GM18873 (cell line): ENCODE measurements at regions not wholly inside any gene's neighbourhood (a gene's known extent, or its start where the extent isn't known, plus 50 kb on each side); places are given as distances from the start of the nearest gene placed in this dataset.

ENCODE experiments used
- ATAC-seq: cut with Tn5 transposase; IDR thresholded peaks from one replicate; pipeline ENCODE4 v1.9.1; 2021; ENCODE audit warnings: mild to moderate bottlenecking, moderate library complexity, moderate number of reproducible peaks; ENCODE audit not compliant: unreplicated experiment, low FRiP score

DNA sequence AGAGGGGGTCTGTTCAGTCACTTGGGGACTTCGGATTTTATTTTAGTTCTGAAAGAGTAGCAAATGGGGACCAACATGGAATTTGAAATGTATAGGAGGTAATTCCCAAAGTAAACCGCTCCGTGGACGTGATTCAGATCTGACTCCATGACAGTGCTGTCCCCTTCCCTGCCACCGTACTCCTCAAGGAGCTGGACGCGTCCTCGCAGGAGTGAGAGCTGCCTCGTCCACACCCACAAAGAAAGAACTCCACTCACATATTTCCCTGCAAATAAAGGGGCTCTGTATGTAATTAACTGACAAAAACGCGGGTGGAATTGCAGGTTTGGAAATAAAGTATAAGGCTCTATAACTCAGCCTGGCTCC, 183.6 kb downstream of the ETS2 start:
- no peak for ATAC-seq

DNA sequence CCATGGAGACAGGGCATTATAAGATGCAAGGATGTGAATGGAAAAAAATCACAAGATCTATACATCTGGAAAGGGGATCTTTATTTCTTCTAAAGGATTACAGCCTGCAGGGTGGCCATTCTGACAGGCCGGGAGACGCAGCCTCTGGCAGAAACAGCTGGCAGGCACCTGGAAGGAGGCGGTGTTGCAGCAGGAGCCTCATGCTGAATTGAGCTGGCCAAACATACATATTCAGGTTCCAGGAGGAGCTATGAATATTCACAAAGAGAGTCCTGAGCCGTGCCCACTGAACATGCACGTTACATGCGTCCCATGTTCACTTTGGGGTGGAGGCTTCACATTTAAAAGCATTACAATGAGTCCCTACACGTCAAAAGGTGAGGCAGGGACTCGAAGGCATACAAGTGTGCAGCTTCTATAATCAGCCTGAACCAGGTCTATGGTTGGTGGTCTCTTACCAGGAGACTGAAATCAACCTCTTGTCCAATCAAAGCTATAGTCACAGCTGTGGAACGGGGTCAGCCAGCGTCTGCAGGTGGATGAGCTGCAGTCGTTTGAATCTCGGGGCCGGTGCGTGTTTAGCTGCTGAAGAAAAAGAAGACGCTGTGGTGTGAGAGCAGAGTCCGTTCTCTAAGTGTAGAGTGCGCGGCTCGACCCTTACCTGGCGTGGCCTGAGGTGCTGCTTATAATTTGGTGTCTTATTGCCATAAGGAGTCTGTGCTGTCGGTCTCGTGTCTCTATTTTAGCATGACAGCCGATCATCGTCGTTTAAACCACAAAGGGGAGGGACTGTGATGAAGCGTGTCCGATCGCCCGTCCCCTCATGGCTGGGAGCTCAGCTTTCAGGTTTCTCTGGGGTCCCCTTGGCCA, 183.0 kb downstream of the ETS2 start:
- ATAC-seq, result no peak

DNA sequence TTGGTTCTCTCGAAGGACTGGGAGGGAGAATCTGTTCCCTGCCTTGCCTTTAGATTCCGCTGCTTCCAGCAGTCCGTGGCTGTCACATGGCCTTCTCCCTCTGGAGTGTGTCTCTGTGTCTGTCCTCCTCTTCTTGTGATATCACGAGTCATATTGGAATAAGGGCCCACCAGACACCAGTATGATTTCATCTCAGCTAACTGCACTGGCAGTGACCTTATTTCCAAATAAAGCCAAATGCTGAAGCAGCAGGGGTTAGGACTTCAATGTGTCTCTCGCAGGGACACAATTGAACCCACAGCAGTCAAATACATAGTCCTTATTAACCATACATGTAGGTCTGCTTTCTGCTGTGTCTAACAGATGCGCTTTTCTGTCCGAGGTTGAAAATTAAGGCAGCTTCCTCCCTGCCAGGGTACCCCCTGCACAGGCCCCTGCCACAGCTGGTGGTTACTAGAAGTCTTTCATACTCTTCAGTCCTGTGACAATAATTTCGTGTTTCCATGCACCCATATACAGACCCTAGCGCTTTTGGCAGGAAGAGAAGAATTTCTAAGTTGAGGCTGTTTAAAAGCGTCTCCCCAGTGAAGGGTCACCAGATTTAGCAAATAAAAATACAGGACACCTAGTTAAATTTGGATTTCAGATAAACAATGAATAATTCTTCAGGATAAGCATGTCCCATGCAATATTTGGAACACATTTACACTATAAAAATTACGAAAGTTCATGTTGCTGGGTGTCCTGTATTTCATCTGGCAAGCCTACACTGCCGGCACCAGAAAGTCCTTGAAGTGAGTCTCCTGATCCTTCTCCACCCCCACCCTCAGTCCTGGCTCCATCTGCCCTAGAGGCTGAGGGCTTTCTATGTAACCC, 182.1 kb downstream of the ETS2 start:
- ATAC-seq, result no peak

DNA sequence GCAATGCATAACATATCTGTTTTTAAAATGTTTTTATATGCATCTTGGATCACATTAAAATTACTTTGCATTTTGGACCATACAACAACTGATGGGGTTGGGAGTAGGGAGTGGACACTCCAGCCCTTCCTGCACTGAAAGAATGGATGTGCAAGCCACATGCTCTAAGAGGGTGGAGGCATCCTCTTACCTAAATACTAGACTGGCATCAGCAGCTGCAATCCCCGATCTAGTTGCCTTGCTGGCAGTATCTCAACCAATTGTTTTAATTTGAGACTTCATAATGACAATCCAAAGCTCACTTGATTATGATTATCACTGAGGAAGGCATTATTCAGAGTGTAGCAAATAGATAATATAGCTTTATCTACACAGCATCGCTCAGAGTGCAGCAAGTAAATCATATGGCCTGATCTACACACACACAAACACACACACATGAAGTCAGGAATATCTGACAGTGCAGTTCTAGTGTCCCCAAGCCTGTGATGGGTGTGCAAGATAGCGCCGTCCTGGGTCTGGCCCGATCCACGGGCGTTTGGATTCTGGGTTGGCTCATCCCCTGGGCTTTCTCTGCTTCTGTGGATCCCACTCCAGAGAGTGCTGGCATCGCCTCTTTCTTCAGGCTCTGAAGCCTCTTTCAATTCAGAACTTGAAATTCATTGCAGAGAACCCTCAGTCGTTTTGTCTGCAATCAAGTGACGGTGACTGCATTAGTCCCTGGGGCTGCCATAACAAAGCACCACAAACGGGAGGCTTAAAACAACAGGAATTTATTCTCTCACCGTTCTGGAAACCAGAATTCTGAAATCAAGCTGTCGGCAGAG, 181.3 kb downstream of the ETS2 start:
- ATAC-seq, result no peak

DNA sequence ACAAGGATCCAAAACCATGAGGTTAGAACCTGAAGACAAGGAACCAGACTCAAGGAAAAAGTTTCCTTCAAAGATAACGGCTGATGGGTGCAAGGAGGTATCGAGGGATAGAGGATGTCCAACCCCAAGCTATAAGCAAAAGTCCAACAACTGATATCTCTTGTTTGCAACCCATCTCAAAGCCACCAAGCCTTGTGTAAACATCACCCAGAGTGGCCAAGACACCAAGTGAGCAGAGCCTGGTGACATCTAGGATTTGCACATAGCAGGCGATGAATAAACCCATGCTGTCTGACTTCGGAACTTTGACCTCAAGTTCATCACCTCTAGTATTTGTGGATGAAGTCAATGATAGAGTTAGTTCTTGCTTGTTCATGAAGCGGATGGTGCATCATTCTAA, 180.7 kb downstream of the ETS2 start:
- no peak for ATAC-seq

DNA sequence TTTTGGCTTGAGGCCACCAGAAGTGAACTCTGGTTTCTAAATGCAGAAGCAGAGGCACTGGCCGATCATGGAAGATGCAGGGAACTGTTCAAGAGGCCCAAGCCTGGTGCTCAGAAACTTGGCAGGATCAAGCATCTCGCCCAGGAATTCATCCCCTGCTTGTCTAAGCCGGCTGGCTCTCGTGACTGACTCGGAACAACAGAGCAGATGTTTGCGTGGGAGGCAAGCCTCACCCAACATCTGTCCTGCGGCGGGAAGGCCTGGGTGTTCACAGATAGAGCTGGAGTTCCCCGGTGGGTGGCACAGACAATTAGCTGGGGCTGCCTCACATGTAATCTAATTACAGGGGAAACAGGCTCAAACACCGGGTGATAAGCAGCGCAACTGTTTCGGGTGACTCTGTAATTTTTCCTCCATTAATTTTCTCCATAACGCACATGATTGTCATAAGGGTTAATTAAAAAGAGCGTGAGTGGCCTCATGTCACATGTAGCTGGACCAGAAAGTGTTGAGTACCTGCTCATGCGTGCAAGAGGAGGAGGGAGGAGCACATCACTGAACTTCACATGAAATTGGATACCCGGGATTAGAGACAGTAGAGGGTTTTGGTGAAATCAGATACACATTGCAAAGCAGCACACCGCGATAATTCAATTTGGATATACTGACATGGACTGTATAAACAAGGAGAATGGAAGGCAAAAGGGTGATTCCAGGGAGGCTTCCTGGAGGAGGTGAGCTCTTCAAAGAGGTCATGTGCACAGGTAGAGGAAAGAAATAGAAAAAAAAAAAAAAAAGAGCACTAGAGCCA, 180.0 kb downstream of the ETS2 start:
- ATAC-seq, result no peak

DNA sequence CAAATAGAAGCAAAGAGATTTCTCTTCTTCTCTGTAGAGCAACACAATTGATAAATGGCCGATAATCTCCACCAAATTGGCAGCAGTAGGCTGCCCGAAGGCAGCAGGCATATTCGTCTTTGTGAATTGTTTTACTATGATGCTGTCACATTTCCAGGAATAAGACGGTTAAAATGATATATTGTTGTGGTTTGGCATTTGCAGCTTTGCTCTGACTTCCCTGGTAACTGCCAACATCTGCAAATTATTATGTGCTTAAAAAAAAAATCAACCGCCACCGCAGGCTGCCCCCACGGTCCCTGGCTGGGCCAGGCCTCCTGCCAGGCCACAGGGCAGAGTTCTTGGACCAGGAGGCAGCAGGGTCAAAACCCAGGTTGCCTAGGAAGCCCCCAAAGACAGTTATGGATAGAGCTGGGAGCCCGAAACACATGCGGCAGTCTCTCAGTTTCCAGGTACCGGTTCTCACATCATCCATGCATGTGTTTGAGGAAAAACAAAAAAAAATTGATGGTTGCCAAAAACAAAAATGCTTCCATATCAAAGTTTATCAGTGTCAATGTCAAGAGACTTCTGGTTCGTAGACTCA, 179.3 kb downstream of the ETS2 start:
- no peak for ATAC-seq

DNA sequence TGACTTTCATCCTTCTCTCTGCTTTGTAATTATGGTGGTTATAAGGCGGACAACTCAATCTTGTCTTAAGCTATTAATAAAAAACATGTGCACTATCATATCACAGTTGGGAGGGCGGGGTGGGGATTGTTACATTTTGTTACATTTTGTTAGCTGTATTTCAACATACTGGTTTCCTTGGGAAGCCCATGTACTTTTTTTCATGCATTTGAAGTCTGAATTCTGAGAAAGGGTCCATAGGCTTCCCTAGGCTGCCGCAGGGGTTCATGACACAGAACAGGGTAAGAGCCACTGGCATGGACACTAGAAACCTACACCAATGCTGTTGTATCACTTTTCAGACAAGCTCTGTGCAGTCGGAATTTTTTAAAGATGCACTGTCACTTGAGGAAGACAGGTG, 178.8 kb downstream of the ETS2 start:
- ATAC-seq, result no peak

DNA sequence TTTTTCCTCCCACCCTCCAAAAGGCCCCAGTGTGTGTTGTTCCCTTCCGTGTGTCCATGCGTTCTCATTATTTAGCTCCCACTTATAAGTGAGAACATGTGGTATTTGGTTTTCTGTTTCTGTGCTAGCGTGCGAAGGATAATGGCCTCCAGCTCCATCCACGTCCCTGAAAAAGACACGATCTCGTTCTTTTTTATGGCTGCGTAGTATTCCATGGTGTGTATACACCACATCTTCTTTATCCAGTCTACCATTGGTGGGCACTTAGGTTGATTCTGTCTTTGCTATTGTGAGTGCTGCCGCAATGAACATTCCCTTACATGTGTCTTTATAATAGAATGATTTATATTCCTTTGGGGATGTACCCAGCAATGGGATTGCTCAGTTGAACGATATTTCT, 177.8 kb downstream of the ETS2 start:
- ATAC-seq, result no peak

DNA sequence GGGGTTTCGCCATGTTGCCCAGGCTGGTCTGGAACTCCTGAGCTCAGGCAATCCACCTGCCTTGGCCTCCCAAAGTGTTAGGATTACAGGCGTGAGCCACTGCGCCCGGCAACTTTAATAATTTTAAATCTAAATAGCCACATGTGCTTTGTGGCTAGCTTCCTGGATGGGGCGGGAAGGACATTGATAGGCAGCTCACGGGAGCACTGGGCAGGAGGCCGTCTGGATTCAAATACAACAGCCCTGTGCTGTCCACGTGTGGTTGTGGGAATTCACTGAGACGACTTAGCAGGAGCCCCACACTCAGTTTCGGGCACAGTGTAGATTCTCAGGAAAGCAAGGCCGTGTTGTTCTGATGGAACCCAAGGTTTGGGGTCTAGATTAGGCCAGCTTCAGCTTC, 177.1 kb downstream of the ETS2 start:
- no peak for ATAC-seq

DNA sequence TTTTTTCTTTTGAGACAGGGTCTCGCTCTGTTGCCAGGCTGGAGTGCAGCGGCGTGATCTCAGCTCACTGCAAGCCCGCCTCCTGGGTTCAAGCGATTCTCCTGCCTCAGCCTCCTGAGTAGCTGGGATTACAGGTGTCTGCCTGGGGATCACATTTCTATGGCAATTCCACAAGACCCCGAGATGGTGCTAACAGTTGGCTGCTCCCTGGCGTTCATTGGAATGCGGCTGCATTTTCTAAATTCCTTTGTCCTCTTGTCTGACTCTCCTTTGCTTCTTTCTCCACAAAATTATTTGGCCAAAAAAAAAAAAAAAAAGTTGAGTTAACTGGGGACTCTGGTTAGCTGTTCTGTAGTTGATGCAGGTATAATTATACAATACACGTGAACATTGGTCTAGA, 176.4 kb downstream of the ETS2 start:
- no peak for ATAC-seq

DNA sequence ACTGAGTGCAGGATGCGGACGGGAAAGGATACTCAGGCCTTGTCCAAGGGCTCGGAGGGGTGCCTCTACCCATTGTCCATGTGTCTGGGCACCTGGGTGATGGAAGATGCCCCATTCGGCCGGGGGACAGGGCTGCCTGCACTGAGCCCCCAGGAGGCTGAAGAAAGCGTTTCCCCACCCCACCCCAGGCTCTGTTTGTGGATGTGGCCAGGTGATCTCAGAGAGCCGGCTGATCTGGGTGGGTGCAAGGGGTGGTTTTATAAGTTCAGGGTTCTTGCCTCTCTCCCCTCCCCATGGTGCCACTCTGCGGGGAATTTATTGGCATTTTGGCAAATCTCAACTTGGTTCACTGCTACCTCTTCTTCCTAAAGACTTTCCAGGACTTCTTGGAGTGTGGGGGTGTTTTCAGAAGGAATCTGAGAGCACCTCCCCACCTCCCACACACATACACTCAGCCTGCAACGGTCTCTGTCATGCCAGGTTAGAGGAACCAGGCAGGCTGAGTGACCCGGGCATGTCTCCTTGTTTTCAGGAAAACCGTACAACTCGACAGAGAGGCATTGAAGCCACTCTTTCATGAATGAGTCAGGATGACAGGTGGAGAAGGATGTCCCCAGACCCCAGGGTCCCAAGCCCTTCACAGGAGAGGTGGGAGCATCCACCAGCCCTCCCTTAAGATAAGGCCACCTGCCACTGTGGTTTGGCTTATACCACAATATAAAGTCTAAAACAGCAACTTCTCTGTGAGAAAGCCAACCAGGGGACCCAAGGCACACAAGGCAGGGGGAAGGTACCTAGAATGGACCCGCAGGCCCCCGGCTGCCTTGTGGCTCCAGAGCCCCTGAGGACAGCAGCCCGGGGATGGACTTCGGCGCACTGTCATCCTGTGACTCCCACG, 174.9 kb downstream of the ETS2 start:
- ATAC-seq, result no peak

DNA sequence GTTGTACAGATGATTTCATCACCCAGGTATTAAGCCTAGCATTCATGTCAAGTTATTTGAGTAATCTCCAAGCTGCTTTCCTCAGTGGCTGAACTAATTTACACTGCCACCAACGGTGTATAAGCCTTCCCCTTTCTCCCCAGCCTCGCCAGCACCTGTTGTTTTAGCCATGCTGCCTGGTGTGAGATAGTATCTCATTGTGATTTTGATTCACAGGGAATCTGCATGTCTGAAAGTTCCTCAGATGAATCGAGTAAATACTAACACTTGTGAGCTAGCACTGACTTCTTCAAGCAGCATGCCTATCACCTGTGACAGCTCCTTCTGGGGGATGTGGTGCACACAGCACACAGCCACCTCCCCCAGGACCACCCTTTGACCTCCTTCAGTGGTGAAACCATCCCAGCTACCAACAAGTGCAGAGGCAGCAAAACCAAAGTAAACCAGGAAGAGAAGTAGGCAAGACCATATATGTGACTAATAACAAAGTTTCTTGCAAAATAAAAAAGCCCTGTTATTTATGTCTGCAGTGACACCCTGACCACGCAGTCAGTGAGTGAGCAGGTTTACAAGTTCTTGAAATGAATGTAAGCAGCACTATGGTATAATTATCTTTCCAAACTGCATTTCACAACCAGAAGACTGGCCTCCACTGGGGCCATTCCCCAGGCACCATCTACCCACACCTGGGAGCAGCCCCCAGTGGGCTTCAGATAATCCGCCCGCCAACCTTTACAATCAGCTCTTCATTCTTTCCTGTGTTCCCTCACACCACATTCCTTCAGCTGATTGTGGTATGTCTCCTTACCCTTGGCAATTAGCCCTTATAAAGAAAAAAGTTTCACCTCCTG, 173.8 kb downstream of the ETS2 start:
- no peak for ATAC-seq

DNA sequence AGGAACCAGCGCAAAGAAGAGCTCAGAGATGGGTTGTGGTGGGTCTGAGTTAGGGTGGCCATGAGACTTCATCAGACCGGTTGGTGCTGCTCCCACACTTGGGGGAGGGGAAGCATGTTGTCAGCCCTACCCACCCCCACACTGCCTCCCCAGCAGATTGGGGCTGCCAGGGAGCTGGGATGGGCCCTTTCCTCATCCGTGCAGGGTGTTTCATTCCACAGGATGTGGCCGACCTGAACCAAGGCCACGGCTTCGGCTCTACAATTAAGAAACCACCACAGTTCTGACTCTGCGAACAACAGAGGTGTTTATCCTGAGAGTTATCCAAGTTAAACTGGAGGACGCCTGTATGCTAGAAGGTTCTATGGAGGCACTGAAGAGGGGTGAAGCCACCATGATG, 171.2 kb downstream of the ETS2 start:
- no peak for ATAC-seq

DNA sequence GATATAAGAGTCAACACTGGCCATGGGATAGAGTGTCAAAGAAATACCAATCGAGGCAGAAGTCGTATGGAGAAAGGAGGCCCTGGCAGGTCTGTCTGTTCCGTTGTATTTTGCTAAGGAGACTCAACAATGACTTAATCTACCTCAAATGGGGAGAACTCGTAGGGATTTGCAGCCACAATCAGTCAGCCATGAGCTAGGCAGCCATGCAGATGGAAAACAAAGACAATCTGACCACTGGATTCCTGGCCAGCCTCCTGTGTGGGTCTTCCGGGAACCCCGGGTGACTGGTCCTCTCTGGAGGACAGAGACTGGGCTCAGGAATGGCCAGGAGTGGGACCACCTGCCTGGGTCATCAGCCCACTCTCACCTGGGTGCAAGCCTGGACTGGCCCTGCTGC, 167.8 kb downstream of the ETS2 start:
- ATAC-seq, result no peak

DNA sequence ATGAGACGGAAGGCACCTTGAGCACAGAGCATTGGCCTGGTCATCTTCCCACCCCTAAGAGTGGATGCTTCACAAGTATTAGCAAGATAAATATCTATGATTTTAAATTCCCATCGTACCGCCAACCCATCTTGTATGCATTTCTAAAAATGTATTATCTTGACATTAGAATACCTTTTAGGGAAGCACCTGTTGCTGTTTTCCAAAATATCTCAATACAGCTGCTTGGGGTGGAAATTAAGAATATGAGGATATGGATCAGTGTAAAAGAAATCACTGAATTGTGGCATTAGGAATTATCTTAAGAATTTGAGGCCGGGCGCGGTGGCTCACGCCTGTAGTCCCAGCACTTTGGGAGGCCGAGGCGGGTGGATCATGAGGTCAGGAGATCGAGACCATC, 166.3 kb downstream of the ETS2 start:
- ATAC-seq, result no peak

DNA sequence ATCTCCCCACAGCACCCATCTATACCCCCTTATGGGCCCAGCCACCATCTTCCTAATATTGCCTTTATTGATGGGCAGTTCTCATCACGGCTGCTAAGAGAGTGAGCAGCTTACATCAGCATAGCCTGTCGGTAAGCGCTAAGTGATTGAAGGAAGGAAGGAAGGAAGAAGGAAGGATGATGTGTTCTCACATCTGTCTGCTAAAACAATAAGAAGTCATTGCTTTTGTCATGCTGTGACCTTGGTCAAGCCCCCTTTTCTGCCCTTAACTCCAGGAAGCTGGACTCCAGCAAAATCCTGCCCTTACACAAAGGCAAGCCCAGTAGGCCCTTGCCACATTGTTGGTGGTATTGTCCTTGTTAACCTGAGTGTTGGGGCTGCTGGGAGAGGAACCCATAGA, 165.0 kb downstream of the ETS2 start:
- ATAC-seq, result no peak
